ENCODE measurements at regions not wholly inside any gene's neighbourhood (a gene's known extent, or its start where the extent isn't known, plus 50 kb on each side); places are given as distances from the start of the nearest gene placed in this dataset.

DNA sequence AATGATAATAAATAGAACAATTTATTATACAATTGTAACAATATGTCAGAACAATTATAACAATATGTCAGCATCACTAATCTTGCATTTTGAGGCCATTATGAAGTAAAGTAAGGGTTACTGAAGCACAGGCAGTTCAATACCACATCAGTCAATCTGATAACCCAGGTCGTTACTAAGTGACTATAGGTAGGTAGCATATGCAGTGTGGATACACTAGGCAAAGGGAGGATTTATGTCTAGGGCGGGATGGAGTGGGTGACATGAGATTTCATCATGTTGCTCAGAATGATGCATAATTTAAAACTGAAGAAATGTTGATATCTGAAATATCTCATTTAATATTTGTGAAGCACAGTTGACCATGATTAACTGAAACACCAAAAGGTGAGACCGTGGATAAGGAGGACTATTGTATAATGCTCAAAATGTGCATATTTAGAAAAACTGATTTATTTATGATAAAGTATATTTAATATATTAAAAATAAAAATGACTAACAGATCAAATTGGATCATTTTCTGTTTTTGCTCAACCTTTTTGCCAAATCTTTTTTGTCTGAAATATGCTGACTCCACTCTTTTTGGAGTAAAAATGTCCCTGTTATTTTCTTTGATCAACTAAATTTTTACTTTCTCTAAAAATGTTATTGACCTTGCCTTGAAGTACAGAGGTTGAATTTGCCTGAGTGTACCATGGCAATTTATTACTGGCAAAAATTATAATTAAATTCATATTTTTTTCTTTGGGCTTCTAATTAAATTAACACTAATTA is 1189.4 kb upstream of the USP15 start:
- H3K27ac ChIP-seq = no peak overlapping the region

DNA sequence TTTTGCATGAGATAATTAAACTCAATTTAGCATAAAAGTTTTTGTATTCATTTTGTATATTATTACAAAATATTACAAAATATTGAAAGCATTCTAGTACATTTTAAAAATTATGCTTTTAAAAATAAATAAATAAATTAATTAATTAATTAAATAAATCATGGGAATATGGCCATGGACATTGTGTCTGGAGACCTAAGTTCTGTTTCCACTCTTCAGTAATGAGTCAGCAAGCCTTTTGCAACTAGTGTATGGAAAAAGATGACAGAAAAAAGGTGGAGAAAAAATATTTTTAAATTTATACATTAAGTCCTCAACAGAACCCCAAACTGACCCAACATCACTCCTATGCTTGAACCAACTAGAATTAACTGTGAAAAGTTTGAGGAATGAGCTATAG is 1187.5 kb upstream of the USP15 start:
- DNase-seq (ENCODE audit: low read depth in 1 of 2, low spot score in 1 of 2) = no peak
- H3K4me1 ChIP-seq (ENCODE audit: low read depth) = no peaks in the 10 kb centered on the region
- TF ChIP-seq, protein P1, sequence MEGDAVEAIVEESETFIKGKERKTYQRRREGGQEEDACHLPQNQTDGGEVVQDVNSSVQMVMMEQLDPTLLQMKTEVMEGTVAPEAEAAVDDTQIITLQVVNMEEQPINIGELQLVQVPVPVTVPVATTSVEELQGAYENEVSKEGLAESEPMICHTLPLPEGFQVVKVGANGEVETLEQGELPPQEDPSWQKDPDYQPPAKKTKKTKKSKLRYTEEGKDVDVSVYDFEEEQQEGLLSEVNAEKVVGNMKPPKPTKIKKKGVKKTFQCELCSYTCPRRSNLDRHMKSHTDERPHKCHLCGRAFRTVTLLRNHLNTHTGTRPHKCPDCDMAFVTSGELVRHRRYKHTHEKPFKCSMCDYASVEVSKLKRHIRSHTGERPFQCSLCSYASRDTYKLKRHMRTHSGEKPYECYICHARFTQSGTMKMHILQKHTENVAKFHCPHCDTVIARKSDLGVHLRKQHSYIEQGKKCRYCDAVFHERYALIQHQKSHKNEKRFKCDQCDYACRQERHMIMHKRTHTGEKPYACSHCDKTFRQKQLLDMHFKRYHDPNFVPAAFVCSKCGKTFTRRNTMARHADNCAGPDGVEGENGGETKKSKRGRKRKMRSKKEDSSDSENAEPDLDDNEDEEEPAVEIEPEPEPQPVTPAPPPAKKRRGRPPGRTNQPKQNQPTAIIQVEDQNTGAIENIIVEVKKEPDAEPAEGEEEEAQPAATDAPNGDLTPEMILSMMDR (IDR thresholded peaks at IDR 0.05; ENCODE audit: low read depth, low read length) = no peak
- no peak overlapping the region for H3K4me3 ChIP-seq
- no peaks in the 10 kb centered on the region for H3K36me3 ChIP-seq
- no peak overlapping the region for H3K27ac ChIP-seq
- no peaks in the 10 kb centered on the region for H3K27me3 ChIP-seq
- no peaks in the 10 kb centered on the region for H3K9me3 ChIP-seq (ENCODE audit: low read depth)

More for the DNA sequence above, 1189.4 kb upstream of the USP15 start:
- TF ChIP-seq, protein P1 (IDR thresholded peaks at IDR 0.05; ENCODE audit: low read depth, low read length) = no peak
- DNase-seq (ENCODE audit: low read depth in 1 of 2, low spot score in 1 of 2) = no peak
- H3K9me3 ChIP-seq (ENCODE audit: low read depth) = no peaks in the 10 kb centered on the region
- H3K4me3 ChIP-seq = no peak overlapping the region
- H3K27me3 ChIP-seq = no peaks in the 10 kb centered on the region
- H3K36me3 ChIP-seq = no peaks in the 10 kb centered on the region
- no peaks in the 10 kb centered on the region for H3K4me1 ChIP-seq (ENCODE audit: low read depth)

- Histone ChIP-seq H3K4me1 (ENCODE audit: low read depth) (no peaks in the 10 kb centered on the region), H3K9me3 (ENCODE audit: low read depth) (no peaks in the 10 kb centered on the region), H3K27me3 (no peaks in the 10 kb centered on the region), H3K36me3 (no peaks in the 10 kb centered on the region), H3K4me3 (no peak overlapping the region), H3K27ac (no peak overlapping the region)
- TF ChIP-seq, protein P1 (IDR thresholded peaks at IDR 0.05; ENCODE audit: low read depth, low read length) = no peak
- no peak for DNase-seq (ENCODE audit: low read depth in 1 of 2, low spot score in 1 of 2)
Observed at GRCh38 chr12:61095111-61095510, 1165.1 kb upstream of the USP15 start.

DNA sequence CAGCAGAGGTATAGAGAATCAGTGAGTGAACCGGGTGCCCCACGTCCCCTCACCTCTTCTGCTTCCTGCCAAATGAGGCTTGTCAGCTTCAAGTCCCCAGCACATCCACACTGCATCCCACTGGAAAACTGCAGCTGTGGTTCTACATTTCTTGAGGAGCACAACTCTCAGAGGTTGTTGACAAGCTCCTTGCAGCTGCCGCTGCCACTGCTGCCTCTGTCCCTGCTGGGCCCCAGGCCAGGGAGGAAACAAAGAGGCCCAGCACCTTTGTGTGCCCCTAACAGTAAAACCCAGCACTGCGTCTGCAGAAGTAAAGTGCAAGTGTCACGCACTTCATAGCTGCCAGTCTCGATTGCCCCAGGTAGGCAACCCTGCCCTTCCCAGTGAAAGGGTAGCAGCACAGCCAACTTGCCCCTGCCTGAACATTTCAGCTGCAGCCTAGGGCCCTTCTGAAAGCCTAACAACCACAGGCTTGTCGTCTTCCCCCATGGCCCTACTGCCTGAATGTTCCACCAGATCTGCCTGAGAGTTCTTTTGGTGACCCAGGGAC is 1162.1 kb upstream of the USP15 start:
- Histone ChIP-seq H3K4me1 (ENCODE audit: low read depth) (no peaks in the 10 kb centered on the region), H3K36me3 (no peaks in the 10 kb centered on the region), H3K27me3 (no peaks in the 10 kb centered on the region), H3K4me3 (no peak overlapping the region), H3K9me3 (ENCODE audit: low read depth) (no peaks in the 10 kb centered on the region), H3K27ac (no peak overlapping the region)
- peak in 1 of 2 donors; percentile 29 for DNase-seq (ENCODE audit: low read depth in 1 of 2, low spot score in 1 of 2)
- TF ChIP-seq, protein P1 (IDR thresholded peaks at IDR 0.05; ENCODE audit: low read depth, low read length) = no peak

GRCh38 chr12:61107118-61107517 is 1153.1 kb upstream of the USP15 start:
- Histone ChIP-seq H3K4me1 (ENCODE audit: low read depth) (no peaks in the 10 kb centered on the region), H3K27me3 (no peaks in the 10 kb centered on the region), H3K9me3 (ENCODE audit: low read depth) (no peaks in the 10 kb centered on the region), H3K36me3 (no peaks in the 10 kb centered on the region), H3K4me3 (no peak overlapping the region), H3K27ac (no peak overlapping the region)
- TF ChIP-seq, protein P1 (IDR thresholded peaks at IDR 0.05; ENCODE audit: low read depth, low read length) = no peak
- DNase-seq (ENCODE audit: low read depth in 1 of 2, low spot score in 1 of 2) = no peak
